Ovary (tissue), 3 donors: ENCODE measurements at regions not wholly inside any gene's neighbourhood (a gene's known extent, or its start where the extent isn't known, plus 50 kb on each side); places are given as distances from the start of the nearest gene placed in this dataset.

Experiments used
- CTCF ChIP-seq, 3 donors: fragments of 450-650 bp in 2 of 3; fragments of 200-600 bp in 1 of 3; IDR thresholded peaks; one replicate each; pipeline versions ENCODE4 v1.5.1 to v1.8.0; 2016 to 2022; ENCODE audit warnings: antibody characterized with exemption in 3 of 3, mild to moderate bottlenecking in 1 of 3
- POLR2A ChIP-seq: fragments of 450-650 bp; IDR thresholded peaks from one replicate; pipeline ENCODE4 v1.6.1; 2017; ENCODE audit warnings: antibody characterized with exemption, mild to moderate bottlenecking, moderate library complexity
- donor health status: DM: no; HTN: no; CAD: no.

GRCh38 chr1:119294199-119294598 is 74.4 kb upstream of the HAO2 start:
- TF ChIP-seq CTCF (IDR thresholded peaks at IDR 0.05) (no peak), POLR2A (no peak)
